HepG2 (cell line): ENCODE measurements at regions not wholly inside any gene's neighbourhood (a gene's known extent, or its start where the extent isn't known, plus 50 kb on each side); places are given as distances from the start of the nearest gene placed in this dataset.

Experiments
- CTCF ChIP-seq: sonication (generic); formaldehyde crosslinking; IDR thresholded peaks from 2 replicates; pipeline ENCODE4 v1.5.0; 2020; ENCODE audit warnings: mild to moderate bottlenecking, missing genetic modification reagents, moderate library complexity
- HMG20B ChIP-seq: conservative IDR thresholded peaks from 2 replicates; pipeline ENCODE4 v1.6.1; 2016; ENCODE audit warnings: missing genetic modification reagents, missing compliant biosample characterization
- HOXA7 ChIP-seq: sonication (generic); formaldehyde crosslinking; IDR thresholded peaks from 2 replicates; pipeline ENCODE4 v1.8.1; 2022; ENCODE audit warnings: mild to moderate bottlenecking, missing genetic modification reagents, moderate library complexity
- MAFG ChIP-seq: sonication (generic); formaldehyde crosslinking; IDR thresholded peaks from 2 replicates; pipeline ENCODE4 v1.5.1; 2020; ENCODE audit warnings: mild to moderate bottlenecking, missing genetic modification reagents
- POLR2A ChIP-seq, 2 experiments: IDR thresholded peaks; 2 replicates each; pipeline ENCODE4 v1.6.1; 2011; ENCODE audit warnings: low read depth in 2 of 2, low read length in 2 of 2, mild to moderate bottlenecking in 1 of 2, moderate library complexity in 1 of 2; ENCODE audit not compliant: insufficient read depth in 1 of 2
- RAD21 ChIP-seq: fragments of 450-650 bp; formaldehyde crosslinking; IDR thresholded peaks from 2 replicates; pipeline ENCODE4 v1.5.0; 2020; ENCODE audit warnings: mild to moderate bottlenecking

- TF ChIP-seq HOXA7 (CRISPR knock-in tag) (no peak), RAD21 (CRISPR knock-in tag) (no peak), HMG20B (CRISPR knock-in tag) (no peak), MAFG (CRISPR knock-in tag) (no peak), POLR2A (IDR thresholded peaks at IDR 0.05; ENCODE audit: insufficient read depth in 1 of 2, low read depth in 2 of 2, low read length in 2 of 2) (no peak), CTCF (no peak)
These were observed 154.3 kb upstream of the PTPN1 start for GRCh38 chr20:50355590-50356524.
